HL-60 (cell line): ENCODE measurements at regions not wholly inside any gene's neighbourhood (a gene's known extent, or its start where the extent isn't known, plus 50 kb on each side); places are given as distances from the start of the nearest gene placed in this dataset.

Experiments used
- DNase-seq, 2 experiments: peaks; one replicate each; pipeline ENCODE4 v3.0.0-alpha.2; 2010 to 2020; ENCODE audit warnings: low read depth in 1 of 2, low spot score in 1 of 2
- H3K27ac ChIP-seq: fragments of 250-450 bp; sonication (Bioruptor Pico); replicated peaks from 2 replicates; pipeline ENCODE4 v1.5.1; 2020; ENCODE audit warnings: mild to moderate bottlenecking, moderate library complexity
- H3K27me3 ChIP-seq: fragments of 250-450 bp; sonication (Bioruptor Pico); 2 replicates; pipeline ENCODE4 v1.5.1; 2021; ENCODE audit warnings: mild to moderate bottlenecking, moderate library complexity; ENCODE audit not compliant: insufficient read depth, poor library complexity, severe bottlenecking
- H3K4me3 ChIP-seq: replicated peaks from 2 replicates; pipeline ENCODE4 v1.5.1; 2011; ENCODE audit warnings: mild to moderate bottlenecking, control low read depth, low read length; ENCODE audit not compliant: insufficient read depth
- CTCF ChIP-seq: IDR thresholded peaks from one replicate; pipeline ENCODE4 v1.5.1; 2011; ENCODE audit warnings: low read length, control low read depth, inconsistent platforms; ENCODE audit not compliant: insufficient read depth
- GABPA ChIP-seq: IDR thresholded peaks from 2 replicates; pipeline ENCODE4 v1.6.1; 2012; ENCODE audit warnings: low read depth
- POLR2AphosphoS5 ChIP-seq: IDR thresholded peaks from 2 replicates; pipeline ENCODE4 v1.6.1; 2012; ENCODE audit warnings: low read depth
- REST ChIP-seq: IDR thresholded peaks from 2 replicates; pipeline ENCODE4 v1.6.1; 2012; ENCODE audit warnings: low read depth; ENCODE audit not compliant: insufficient replicate concordance
- SPI1 ChIP-seq: IDR thresholded peaks from 2 replicates; pipeline ENCODE4 v1.6.1; 2012; ENCODE audit warnings: low read depth, mild to moderate bottlenecking, borderline replicate concordance

DNA sequence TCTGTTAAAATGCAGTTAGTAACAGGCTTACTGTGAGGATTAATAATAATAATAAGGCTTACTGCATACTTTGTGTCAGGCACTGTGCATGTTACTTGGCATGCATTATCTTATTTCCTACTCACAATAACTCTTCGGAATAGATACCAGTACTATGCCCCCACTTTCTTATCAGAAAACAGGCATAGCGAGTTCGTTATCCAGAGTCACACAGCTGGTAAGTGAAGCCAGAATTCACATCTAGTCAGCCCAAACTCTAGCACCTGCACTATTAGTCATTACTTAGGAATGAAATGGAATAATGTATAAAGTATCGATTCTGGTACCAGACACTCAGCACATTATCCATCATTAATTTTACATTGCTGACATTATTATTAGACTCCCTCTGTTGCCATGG is 155.7 kb upstream of the BLID start:
- no peak for DNase-seq
- H3K4me3 ChIP-seq: no peak overlapping the region
- no peak for TF ChIP-seq SPI1
- TF ChIP-seq CTCF: no peak
- TF ChIP-seq GABPA: no peak
- TF ChIP-seq REST: no peak
- no peak for TF ChIP-seq POLR2AphosphoS5
- no peak overlapping the region for H3K27ac ChIP-seq
- no peaks in the 10 kb centered on the region for H3K27me3 ChIP-seq

GRCh38 chr11:122271137-122271536 is 155.1 kb upstream of the BLID start:
- H3K27ac ChIP-seq: no peak overlapping the region
- DNase-seq: no peak
- no peaks in the 10 kb centered on the region for H3K27me3 ChIP-seq
- TF ChIP-seq REST (no peak), GABPA (no peak), POLR2AphosphoS5 (no peak), SPI1 (no peak), CTCF (no peak)
- no peak overlapping the region for H3K4me3 ChIP-seq

- no peak overlapping the region for H3K27ac ChIP-seq
- H3K27me3 ChIP-seq: no peaks in the 10 kb centered on the region
- DNase-seq: no peak
- H3K4me3 ChIP-seq: no peak overlapping the region
- no peak for TF ChIP-seq REST
- no peak for TF ChIP-seq GABPA
- no peak for TF ChIP-seq SPI1
These were observed 154.5 kb upstream of the BLID start for GRCh38 chr11:122270535-122270934.

DNA sequence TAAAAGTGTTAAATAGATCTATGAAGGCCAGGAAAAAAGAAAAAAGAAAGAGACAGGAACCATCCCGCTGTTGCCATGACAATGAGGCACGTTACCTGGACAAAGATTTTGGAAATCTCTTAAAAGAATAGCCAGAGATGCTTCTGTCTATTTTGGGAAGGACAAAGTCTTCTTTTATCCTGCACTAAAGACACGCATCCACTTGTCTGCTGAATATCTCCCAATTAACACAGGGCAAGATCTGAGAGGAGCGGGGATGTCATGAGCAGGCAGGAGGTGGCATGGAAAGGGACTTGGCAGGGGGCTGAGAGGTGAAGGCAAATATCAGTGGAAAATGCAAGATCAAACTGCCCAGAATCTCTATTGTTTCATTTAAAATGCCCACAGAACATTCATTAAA is 153.8 kb upstream of the BLID start:
- Histone ChIP-seq H3K4me3 (no peak overlapping the region), H3K27me3 (no peaks in the 10 kb centered on the region), H3K27ac (no peak overlapping the region)
- DNase-seq: no peak
- TF ChIP-seq CTCF (no peak), REST (no peak), SPI1 (no peak), GABPA (no peak), POLR2AphosphoS5 (no peak)
